Hepatocyte (in vitro differentiated cells): ENCODE measurements at regions not wholly inside any gene's neighbourhood (a gene's known extent, or its start where the extent isn't known, plus 50 kb on each side); places are given as distances from the start of the nearest gene placed in this dataset.

Experiments
- DNase-seq: peaks from one replicate; pipeline ENCODE4 v3.0.0-alpha.2; 2016; ENCODE audit warnings: low spot score
- H2AFZ ChIP-seq: fragments of 200-600 bp; sonication (generic); 2 replicates; pipeline ENCODE4 v1.6.0; 2016; ENCODE audit warnings: antibody characterized with exemption, mild to moderate bottlenecking
- H3K27ac ChIP-seq: fragments of 200-600 bp; sonication (generic); 2 replicates; pipeline ENCODE4 v1.5.1; 2016; ENCODE audit warnings: mild to moderate bottlenecking
- H3K27me3 ChIP-seq: fragments of 200-600 bp; sonication (generic); 2 replicates; pipeline ENCODE4 v1.6.1; 2016
- H3K36me3 ChIP-seq: fragments of 200-600 bp; sonication (generic); replicated peaks from 2 replicates; pipeline ENCODE4 v1.5.1; 2016; ENCODE audit warnings: low read depth; ENCODE audit not compliant: insufficient read depth
- H3K4me1 ChIP-seq: fragments of 200-600 bp; sonication (generic); 2 replicates; pipeline ENCODE4 v1.5.1; 2016; ENCODE audit warnings: mild to moderate bottlenecking, moderate library complexity; ENCODE audit not compliant: insufficient read depth
- H3K4me2 ChIP-seq: fragments of 200-600 bp; sonication (generic); 2 replicates; pipeline ENCODE4 v1.6.0; 2016
- H3K4me3 ChIP-seq: fragments of 200-600 bp; sonication (generic); 2 replicates; pipeline ENCODE4 v1.5.1; 2016; ENCODE audit warnings: mild to moderate bottlenecking
- H3K79me2 ChIP-seq: fragments of 200-600 bp; sonication (generic); 2 replicates; pipeline ENCODE4 v1.6.0; 2017; ENCODE audit warnings: mild to moderate bottlenecking
- H3K9me2 ChIP-seq: fragments of 200-600 bp; sonication (generic); replicated peaks from 2 replicates; pipeline ENCODE4 v1.6.0; 2017; ENCODE audit warnings: mild to moderate bottlenecking; ENCODE audit not compliant: insufficient read depth
- H3K9me3 ChIP-seq: fragments of 200-600 bp; sonication (generic); 2 replicates; pipeline ENCODE4 v1.5.1; 2016; ENCODE audit warnings: low read depth, mild to moderate bottlenecking
- H4K20me1 ChIP-seq: fragments of 200-600 bp; sonication (generic); 2 replicates; pipeline ENCODE4 v1.6.0; 2016; ENCODE audit warnings: mild to moderate bottlenecking; ENCODE audit not compliant: insufficient read depth, poor library complexity, severe bottlenecking
- EZH2 ChIP-seq: fragments of 200-600 bp; sonication (generic); IDR thresholded peaks from 2 replicates; pipeline ENCODE4 v1.6.1; 2016; ENCODE audit warnings: antibody characterized with exemption, mild to moderate bottlenecking, borderline replicate concordance
- EZH2phosphoT487 ChIP-seq: fragments of 200-600 bp; sonication (generic); IDR thresholded peaks from one replicate; pipeline ENCODE4 v1.6.1; 2018; ENCODE audit warnings: antibody characterized with exemption, mild to moderate bottlenecking, low read depth, moderate library complexity; ENCODE audit not compliant: unreplicated experiment, severe bottlenecking
- WGBS: methylation state at CpG from one replicate; pipeline ENCODE4 v1.1.6; 2016; ENCODE audit warnings: low lambda C conversion rate; ENCODE audit errors: missing lambda C conversion rate; 5-methylcytosine and 5-hydroxymethylcytosine counted together
- TF ChIP-seq, protein P1 (sequence below): fragments of 200-600 bp; sonication (generic); IDR thresholded peaks from 2 replicates; pipeline ENCODE4 v1.5.1; 2016; ENCODE audit warnings: antibody characterized with exemption, mild to moderate bottlenecking; ENCODE audit not compliant: poor library complexity

DNA sequence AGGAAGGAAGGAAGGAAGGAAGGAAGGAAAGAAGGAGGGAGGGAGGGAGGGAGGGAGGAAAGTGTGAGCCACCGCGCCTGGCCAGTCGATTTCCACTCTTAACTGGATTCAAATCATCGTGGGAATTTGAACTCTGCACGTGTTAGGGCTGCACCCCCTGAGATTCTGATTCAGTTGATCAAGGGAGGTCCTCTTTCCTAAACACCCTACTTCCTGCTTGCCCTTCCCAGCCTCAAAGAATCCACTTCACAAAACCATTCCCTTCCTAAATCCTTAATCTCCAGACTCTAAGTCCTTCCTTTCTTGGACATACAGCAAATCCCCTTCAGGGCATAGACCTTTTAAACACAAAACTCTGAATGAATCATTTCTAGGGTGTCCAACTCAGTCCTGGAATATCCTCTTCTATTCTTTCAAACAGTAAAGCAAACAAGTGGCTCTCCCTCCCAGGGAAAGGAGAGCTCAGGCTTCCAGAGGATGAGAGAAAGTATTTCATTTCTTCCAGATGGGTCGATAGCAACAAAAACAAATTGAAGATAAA lies 68.2 kb upstream of the MBOAT2 start:
- Histone ChIP-seq H3K9me2 (no peaks in the 10 kb centered on the region), H3K27ac (no peak overlapping the region), H3K4me1 (no peaks in the 10 kb centered on the region), H2AFZ (no peak overlapping the region), H3K9me3 (no peaks in the 10 kb centered on the region), H4K20me1 (no peaks in the 10 kb centered on the region), H3K27me3 (no peaks in the 10 kb centered on the region), H3K79me2 (no peaks in the 10 kb centered on the region), H3K4me3 (no peak overlapping the region), H3K4me2 (no peak overlapping the region), H3K36me3 (no peaks in the 10 kb centered on the region)
- 93% methylated on average over 3 of the region's 6 CpGs for WGBS
- no peak for DNase-seq
- no peak for TF ChIP-seq EZH2phosphoT487
- no peak for TF ChIP-seq EZH2
- TF ChIP-seq, protein P1, sequence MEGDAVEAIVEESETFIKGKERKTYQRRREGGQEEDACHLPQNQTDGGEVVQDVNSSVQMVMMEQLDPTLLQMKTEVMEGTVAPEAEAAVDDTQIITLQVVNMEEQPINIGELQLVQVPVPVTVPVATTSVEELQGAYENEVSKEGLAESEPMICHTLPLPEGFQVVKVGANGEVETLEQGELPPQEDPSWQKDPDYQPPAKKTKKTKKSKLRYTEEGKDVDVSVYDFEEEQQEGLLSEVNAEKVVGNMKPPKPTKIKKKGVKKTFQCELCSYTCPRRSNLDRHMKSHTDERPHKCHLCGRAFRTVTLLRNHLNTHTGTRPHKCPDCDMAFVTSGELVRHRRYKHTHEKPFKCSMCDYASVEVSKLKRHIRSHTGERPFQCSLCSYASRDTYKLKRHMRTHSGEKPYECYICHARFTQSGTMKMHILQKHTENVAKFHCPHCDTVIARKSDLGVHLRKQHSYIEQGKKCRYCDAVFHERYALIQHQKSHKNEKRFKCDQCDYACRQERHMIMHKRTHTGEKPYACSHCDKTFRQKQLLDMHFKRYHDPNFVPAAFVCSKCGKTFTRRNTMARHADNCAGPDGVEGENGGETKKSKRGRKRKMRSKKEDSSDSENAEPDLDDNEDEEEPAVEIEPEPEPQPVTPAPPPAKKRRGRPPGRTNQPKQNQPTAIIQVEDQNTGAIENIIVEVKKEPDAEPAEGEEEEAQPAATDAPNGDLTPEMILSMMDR = no peak

DNA sequence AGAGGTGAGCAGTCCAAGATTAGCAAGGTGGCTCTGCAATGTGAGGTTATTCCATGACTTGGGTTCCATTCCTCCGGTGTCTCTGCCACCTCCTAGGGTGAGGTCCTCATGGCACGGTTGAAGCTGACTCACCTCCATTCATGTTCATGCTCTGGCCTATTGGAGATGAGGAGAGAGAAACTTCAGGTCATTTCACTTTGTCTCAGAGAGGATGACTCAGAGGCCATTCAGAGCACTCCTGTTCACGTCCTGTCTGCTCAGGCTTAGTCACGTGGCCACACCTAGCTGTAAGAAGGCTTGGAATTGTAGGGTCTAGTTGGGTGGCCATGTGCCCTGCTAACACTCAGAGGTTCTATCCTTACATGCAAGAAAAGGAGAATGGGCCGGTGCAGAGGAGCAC lies 67.5 kb upstream of the MBOAT2 start:
- Histone ChIP-seq H2AFZ (no peak overlapping the region), H3K4me1 (no peaks in the 10 kb centered on the region), H3K4me3 (no peak overlapping the region), H3K9me2 (no peaks in the 10 kb centered on the region), H3K27me3 (no peaks in the 10 kb centered on the region), H3K36me3 (no peaks in the 10 kb centered on the region), H3K4me2 (no peak overlapping the region), H3K79me2 (no peaks in the 10 kb centered on the region), H3K9me3 (no peaks in the 10 kb centered on the region), H4K20me1 (no peaks in the 10 kb centered on the region), H3K27ac (peak overlapping the region; percentile 17)
- TF ChIP-seq EZH2phosphoT487 = no peak
- TF ChIP-seq, protein P1 = no peak
- no peak for TF ChIP-seq EZH2
- WGBS = 68% methylated on average over 5 of the region's 5 CpGs
- DNase-seq = peak; percentile 81

- Histone ChIP-seq H3K4me3 (no peak overlapping the region), H3K9me3 (peaks cover 4% of the 10 kb centered on the region), H3K4me1 (no peaks in the 10 kb centered on the region), H3K36me3 (no peaks in the 10 kb centered on the region), H3K27ac (no peak overlapping the region), H2AFZ (no peak overlapping the region), H4K20me1 (no peaks in the 10 kb centered on the region), H3K9me2 (no peaks in the 10 kb centered on the region), H3K79me2 (no peaks in the 10 kb centered on the region), H3K27me3 (no peaks in the 10 kb centered on the region), H3K4me2 (no peak overlapping the region)
- DNase-seq = no peak
- 85% methylated on average over 2 of the region's 2 CpGs for WGBS
- no peak for TF ChIP-seq EZH2
- TF ChIP-seq, protein P1 = no peak
- TF ChIP-seq EZH2phosphoT487 = no peak
Measured at GRCh38 chr2:9069543-9069942, 66.1 kb upstream of the MBOAT2 start.

DNA sequence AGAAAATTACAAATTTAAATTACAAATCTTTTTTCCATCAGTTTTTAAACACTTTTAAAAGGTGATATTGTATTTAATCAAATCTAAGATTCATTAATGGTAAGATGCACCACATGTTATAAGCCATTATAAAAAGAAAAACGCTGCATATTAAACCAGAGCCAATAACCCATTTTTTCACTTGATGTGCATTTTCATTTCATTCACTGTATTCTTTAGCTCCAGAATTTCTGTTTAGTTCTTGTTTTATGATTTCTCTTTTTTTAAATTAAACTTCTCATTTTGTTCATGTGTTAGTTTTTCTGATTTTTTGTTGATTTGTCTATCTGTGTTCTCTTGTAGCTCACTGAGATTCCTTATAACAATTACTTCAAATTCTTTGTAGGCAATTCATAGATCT lies 62.4 kb upstream of the MBOAT2 start:
- H3K4me2 ChIP-seq = no peak overlapping the region
- DNase-seq = no peak
- TF ChIP-seq EZH2phosphoT487 (no peak), EZH2 (no peak)
- TF ChIP-seq, protein P1 = no peak
- 85% methylated on average over 1 of the region's 1 CpG for WGBS
- no peaks in the 10 kb centered on the region for H3K9me2 ChIP-seq
- no peak overlapping the region for H3K27ac ChIP-seq
- no peaks in the 10 kb centered on the region for H3K27me3 ChIP-seq
- H3K9me3 ChIP-seq = peaks cover 4% of the 10 kb centered on the region
- H3K4me3 ChIP-seq = no peak overlapping the region
- H2AFZ ChIP-seq = no peak overlapping the region
- H3K79me2 ChIP-seq = no peaks in the 10 kb centered on the region
- no peaks in the 10 kb centered on the region for H3K4me1 ChIP-seq
- no peaks in the 10 kb centered on the region for H4K20me1 ChIP-seq
- no peaks in the 10 kb centered on the region for H3K36me3 ChIP-seq
